Adipocyte (in vitro differentiated cells): ENCODE measurements at regions not wholly inside any gene's neighbourhood (a gene's known extent, or its start where the extent isn't known, plus 50 kb on each side); places are given as distances from the start of the nearest gene placed in this dataset.

Experiments
- DNase-seq: peaks from one replicate; pipeline ENCODE4 v3.0.0-alpha.2; 2015; ENCODE audit warnings: low read depth
- H3K27me3 ChIP-seq: replicated peaks from 2 replicates; pipeline ENCODE4 v1.7.0; 2013; ENCODE audit warnings: mild to moderate bottlenecking, low read length, moderate library complexity; ENCODE audit not compliant: control insufficient read depth, insufficient read depth
- H3K36me3 ChIP-seq: 2 replicates; pipeline ENCODE4 v1.7.0; 2013; ENCODE audit warnings: low read length, mild to moderate bottlenecking, moderate library complexity; ENCODE audit not compliant: control insufficient read depth, insufficient read depth, severe bottlenecking
- H3K4me1 ChIP-seq: 2 replicates; pipeline ENCODE4 v1.7.0; 2013; ENCODE audit warnings: mild to moderate bottlenecking, low read length, moderate library complexity; ENCODE audit not compliant: control insufficient read depth, insufficient read depth
- H3K4me3 ChIP-seq: 2 replicates; pipeline ENCODE4 v1.7.0; 2013; ENCODE audit warnings: mild to moderate bottlenecking, low read length, moderate library complexity
- H3K9ac ChIP-seq: 2 replicates; pipeline ENCODE4 v1.7.0; 2013; ENCODE audit warnings: mild to moderate bottlenecking, low read length, moderate library complexity
- H3K9me3 ChIP-seq: 2 replicates; pipeline ENCODE4 v1.7.0; 2013; ENCODE audit warnings: mild to moderate bottlenecking, low read length, moderate library complexity; ENCODE audit not compliant: control insufficient read depth

GRCh38 chr7:1367501-1368183 is 91.6 kb downstream of the MICALL2 start:
- Histone ChIP-seq H3K27me3 (peaks cover 74% of the 10 kb centered on the region), H3K36me3 (no peaks in the 10 kb centered on the region), H3K4me3 (no peak overlapping the region), H3K4me1 (no peaks in the 10 kb centered on the region), H3K9me3 (peaks cover 11% of the 10 kb centered on the region), H3K9ac (no peak overlapping the region)
- no peak for DNase-seq

GRCh38 chr7:1368184-1368681 is 91.0 kb downstream of the MICALL2 start:
- Histone ChIP-seq H3K4me1 (no peaks in the 10 kb centered on the region), H3K27me3 (peaks cover 80% of the 10 kb centered on the region), H3K9me3 (peaks cover 11% of the 10 kb centered on the region), H3K9ac (no peak overlapping the region), H3K36me3 (no peaks in the 10 kb centered on the region), H3K4me3 (no peak overlapping the region)
- DNase-seq, result no peak

GRCh38 chr7:1368682-1369571 is 90.3 kb downstream of the MICALL2 start:
- peak; percentile 17 for DNase-seq
- Histone ChIP-seq H3K4me3 (no peak overlapping the region), H3K27me3 (peaks cover 85% of the 10 kb centered on the region)

GRCh38 chr7:1369916-1370657 is 89.2 kb downstream of the MICALL2 start:
- no peak overlapping the region for H3K4me3 ChIP-seq
- H3K9ac ChIP-seq, result no peak overlapping the region
- H3K36me3 ChIP-seq, result no peaks in the 10 kb centered on the region
- no peaks in the 10 kb centered on the region for H3K4me1 ChIP-seq
- DNase-seq, result no peak
- peaks cover 77% of the 10 kb centered on the region for H3K27me3 ChIP-seq
- peaks cover 11% of the 10 kb centered on the region for H3K9me3 ChIP-seq

More at GRCh38 chr7:1368682-1369571, 90.3 kb downstream of the MICALL2 start:
- no peaks in the 10 kb centered on the region for H3K4me1 ChIP-seq
- no peak overlapping the region for H3K9ac ChIP-seq
- H3K9me3 ChIP-seq, result peaks cover 11% of the 10 kb centered on the region
- H3K36me3 ChIP-seq, result no peaks in the 10 kb centered on the region

- Histone ChIP-seq H3K36me3 (no peaks in the 10 kb centered on the region), H3K4me3 (no peak overlapping the region), H3K9ac (no peak overlapping the region), H3K9me3 (peaks cover 6% of the 10 kb centered on the region), H3K4me1 (no peaks in the 10 kb centered on the region), H3K27me3 (peaks cover 71% of the 10 kb centered on the region)
- no peak for DNase-seq
Observed at GRCh38 chr7:1370738-1371137, 88.5 kb downstream of the MICALL2 start.

GRCh38 chr7:1372063-1372462 is 87.2 kb downstream of the MICALL2 start:
- Histone ChIP-seq H3K27me3 (peaks cover 67% of the 10 kb centered on the region), H3K4me1 (no peaks in the 10 kb centered on the region), H3K9me3 (no peaks in the 10 kb centered on the region), H3K9ac (no peak overlapping the region), H3K4me3 (no peak overlapping the region), H3K36me3 (no peaks in the 10 kb centered on the region)
- DNase-seq, result no peak

GRCh38 chr7:1372671-1373379 is 86.4 kb downstream of the MICALL2 start:
- Histone ChIP-seq H3K4me1 (no peaks in the 10 kb centered on the region), H3K36me3 (no peaks in the 10 kb centered on the region), H3K9me3 (no peaks in the 10 kb centered on the region), H3K27me3 (peaks cover 67% of the 10 kb centered on the region), H3K9ac (no peak overlapping the region), H3K4me3 (no peak overlapping the region)
- DNase-seq, result no peak

GRCh38 chr7:1377111-1377909 is 82.0 kb downstream of the MICALL2 start:
- no peaks in the 10 kb centered on the region for H3K4me1 ChIP-seq
- peaks cover 58% of the 10 kb centered on the region for H3K27me3 ChIP-seq
- H3K9me3 ChIP-seq, result peaks cover 7% of the 10 kb centered on the region
- H3K9ac ChIP-seq, result no peak overlapping the region
- H3K4me3 ChIP-seq, result no peak overlapping the region
- no peaks in the 10 kb centered on the region for H3K36me3 ChIP-seq
- no peak for DNase-seq

- Histone ChIP-seq H3K9me3 (peaks cover 10% of the 10 kb centered on the region), H3K9ac (no peak overlapping the region), H3K36me3 (no peaks in the 10 kb centered on the region), H3K27me3 (peaks cover 58% of the 10 kb centered on the region), H3K4me3 (no peak overlapping the region), H3K4me1 (no peaks in the 10 kb centered on the region)
- no peak for DNase-seq
Observed at GRCh38 chr7:1378610-1379601, 80.4 kb downstream of the MICALL2 start.
